ENCODE measurements at regions not wholly inside any gene's neighbourhood (a gene's known extent, or its start where the extent isn't known, plus 50 kb on each side); places are given as distances from the start of the nearest gene placed in this dataset.
A peak's percentile ranks its signal among the peaks of the same experiment; 100 is the strongest.
"Not testable (repeated sequence)": the region's sequence is repeated elsewhere in the genome, so short reads cannot be mapped to it uniquely, and the experiment has no call there.

DNA sequence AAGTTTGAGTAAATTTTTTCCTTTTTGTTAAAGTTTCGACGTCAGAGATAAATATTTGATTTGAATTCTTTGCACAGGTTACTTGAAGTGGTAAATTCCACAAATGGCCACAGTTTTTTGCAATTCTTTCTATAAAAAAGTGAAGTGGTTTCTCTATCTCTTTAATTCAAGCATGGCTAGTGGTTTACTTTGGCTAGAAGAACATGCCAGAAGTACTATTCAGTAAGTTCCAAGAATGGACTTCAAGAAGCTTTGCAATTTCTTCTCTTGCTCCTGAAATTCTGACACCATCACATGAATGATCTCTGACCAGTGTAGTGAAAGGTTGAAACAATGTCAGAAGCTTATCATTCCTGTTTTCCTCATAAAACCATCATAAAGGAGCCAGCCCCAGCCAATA, 55.7 kb upstream of the RNPC3 start:
- DNase-seq (ENCODE audit: low spot score) (no peak), ATAC-seq (no peak)
- intact Hi-C loops (cut with DNase I): no loop called here

DNA sequence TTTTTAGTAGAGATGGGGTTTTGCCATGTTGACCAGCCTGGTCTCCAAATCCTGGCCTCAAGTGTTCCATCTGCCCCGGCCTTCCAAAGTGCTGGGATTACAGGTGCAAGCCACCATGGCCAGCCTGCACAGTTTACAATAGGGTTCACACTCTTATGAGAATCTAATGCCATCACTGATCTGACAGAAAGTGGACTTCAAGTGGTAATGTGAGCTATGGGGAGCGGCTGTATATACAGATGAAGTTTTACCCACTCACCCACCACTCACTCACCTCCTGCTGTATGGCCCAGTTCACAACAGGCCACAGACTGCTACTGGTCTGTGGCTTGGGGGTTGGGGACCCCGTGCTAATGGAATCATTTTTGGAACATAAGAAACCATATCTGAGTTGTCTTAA, 58.4 kb upstream of the RNPC3 start:
- intact Hi-C loops (cut with DNase I): no loop called here
- DNase-seq (ENCODE audit: low spot score): no peak
- ATAC-seq: no peak

DNA sequence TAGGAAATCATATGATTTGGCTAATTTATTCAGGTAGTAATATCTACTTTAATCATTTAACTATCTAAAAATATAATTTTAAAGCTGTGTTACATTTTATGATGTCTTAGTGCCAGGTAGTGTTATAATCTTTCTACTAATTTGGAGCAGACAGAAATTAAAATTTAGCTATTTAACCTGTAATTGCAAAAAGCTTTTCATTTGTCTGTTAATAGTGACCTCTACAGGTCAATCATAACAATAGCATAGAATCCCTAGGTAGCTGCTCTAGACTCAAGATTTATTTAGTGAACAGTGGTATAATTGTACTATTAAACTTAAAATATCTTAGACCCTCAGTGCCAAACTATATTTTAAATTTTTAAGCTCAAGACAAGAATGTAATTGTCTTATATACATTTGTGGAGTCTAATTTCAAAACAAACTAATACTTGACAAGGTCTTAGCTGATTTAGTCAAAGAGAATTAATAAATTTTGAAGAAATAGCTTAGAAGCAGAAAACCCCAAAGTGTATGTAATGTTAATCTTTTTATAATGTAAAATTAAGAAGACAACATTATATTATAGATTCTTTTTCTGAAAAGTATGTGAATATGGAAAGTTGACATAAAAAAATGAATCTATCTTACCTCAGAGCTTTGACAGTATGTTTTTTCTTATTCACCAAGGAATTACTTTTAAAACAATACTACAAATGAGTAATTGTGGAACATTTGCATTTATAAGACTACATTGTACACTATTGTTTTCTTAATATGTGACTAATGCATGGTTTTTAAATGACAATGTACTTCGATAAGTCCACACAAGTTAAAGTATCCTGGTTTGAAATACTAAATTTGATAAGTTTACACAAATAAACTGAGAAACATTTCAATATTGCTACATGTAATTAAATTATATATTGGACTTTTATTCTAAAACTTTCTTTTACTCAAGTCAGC, 64.1 kb upstream of the RNPC3 start:
- ATAC-seq (no peak), DNase-seq (ENCODE audit: low spot score) (no peak)
- intact Hi-C loops (cut with DNase I): no loop called here

DNA sequence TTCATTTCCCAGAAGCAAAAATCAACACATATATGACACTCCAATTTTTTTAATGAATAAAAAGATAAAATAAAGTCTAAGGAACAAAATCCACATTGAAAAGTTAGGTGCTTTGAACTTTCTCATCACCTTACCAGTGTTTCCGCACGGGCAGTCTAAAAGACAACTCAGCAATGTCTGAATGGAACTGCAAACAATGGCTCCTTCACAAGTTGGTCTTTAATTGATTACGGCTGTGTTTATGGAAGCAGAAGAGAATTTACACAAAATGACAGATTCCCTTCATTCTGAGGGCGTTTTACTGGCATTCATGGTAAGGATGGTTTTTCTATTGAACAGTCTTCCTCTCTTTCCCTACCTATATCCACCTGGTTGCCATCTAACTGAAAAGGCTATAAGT, 65.0 kb upstream of the RNPC3 start:
- intact Hi-C loops (cut with DNase I): no loop called here
- no peak for DNase-seq (ENCODE audit: low spot score)
- ATAC-seq: peak; percentile 57

DNA sequence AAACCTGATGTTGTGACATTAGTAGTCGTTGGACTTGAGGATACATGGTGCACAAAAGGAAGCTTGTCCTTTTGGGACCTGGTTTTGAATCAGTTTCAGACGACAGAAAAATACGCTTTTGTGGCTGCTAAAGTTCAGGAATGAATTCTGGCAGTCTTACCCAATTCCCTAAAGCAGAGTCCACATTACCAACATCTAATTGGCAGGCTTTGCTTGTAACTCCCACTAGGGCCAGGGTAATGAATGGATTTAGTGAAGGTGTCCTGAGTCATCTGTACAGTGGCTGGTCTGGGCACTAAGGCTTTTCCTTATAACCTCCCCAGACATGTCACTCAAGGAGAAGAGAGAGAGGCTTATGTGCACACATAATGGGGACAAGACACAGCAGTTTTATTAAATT, 66.2 kb upstream of the RNPC3 start:
- intact Hi-C loops (cut with DNase I): no loop called here
- peak; percentile 91 for ATAC-seq
- DNase-seq (ENCODE audit: low spot score): no peak

DNA sequence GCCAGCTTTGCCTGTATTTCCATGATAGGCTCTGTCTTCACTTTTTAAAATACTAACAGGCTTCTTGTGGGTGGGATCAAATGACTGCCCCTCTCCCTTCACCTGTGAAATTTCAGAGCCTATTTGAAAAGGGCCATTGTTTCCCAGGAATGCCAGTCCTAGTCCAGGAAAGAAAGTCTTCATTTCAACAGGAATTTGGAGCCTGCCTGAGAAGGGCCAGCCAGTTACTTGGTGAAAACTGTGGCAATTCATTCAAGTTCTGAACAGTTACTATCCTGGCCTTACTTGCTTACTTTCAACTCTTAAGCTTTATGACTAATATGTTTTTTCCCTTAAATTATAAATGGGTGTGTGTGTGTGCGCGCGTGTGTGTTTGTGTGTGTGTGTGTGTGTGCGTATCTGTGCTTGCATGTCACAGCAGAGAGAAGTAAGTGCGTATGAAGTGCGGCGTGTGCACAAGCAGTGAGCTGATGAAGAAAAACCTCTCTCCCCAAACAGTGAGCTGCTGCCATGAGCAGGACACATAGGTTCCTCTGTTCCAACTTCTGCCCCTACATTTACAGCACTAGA, 67.5 kb upstream of the RNPC3 start:
- ATAC-seq (no peak), DNase-seq (ENCODE audit: low spot score) (no peak)
- intact Hi-C loops (cut with DNase I): no loop called here

DNA sequence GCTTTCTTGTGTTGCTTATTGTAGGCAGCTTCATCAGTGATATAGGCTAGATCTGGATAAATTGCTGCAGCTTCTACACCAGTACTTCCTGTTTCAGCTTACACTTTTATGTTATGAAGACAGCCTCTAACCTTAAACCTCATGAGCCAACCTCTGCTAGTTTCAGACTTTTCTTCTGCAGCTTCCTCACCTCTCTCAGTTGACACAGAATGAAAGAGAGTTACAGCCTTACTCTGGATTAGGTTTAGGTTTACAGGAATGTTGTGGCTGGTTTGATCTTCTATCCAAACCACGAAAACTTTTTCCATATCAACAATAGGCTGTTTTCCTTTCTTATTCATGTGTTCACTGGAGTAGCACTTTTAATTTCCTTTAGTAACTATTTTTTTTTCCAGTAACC, 76.9 kb upstream of the RNPC3 start:
- DNase-seq (ENCODE audit: low spot score) (no peak), ATAC-seq (no peak)

DNA sequence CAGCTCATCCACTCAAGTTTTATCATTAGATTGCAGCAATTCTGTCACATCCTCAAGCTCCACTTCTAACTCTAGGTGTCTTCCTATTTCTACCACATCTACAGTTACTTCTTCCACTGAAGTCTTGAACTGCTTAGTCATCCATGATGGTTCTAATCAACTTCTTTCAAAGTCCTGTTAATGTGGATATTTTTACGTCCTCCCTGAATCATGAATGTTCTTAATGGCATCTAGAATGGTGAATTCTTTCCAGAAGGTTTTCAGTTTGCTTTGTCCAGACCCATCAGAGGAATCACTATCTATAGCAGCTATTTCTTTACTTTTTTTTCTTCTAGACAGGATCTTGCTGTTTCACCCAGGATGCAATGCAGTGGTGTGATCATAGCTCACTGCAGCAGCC, 78.0 kb upstream of the RNPC3 start:
- no peak for DNase-seq (ENCODE audit: low spot score)
- intact Hi-C loops (cut with DNase I): no loop called here
- no peak for ATAC-seq

More for the DNA sequence above, 76.9 kb upstream of the RNPC3 start:
- intact Hi-C loops (cut with DNase I): no loop called here

DNA sequence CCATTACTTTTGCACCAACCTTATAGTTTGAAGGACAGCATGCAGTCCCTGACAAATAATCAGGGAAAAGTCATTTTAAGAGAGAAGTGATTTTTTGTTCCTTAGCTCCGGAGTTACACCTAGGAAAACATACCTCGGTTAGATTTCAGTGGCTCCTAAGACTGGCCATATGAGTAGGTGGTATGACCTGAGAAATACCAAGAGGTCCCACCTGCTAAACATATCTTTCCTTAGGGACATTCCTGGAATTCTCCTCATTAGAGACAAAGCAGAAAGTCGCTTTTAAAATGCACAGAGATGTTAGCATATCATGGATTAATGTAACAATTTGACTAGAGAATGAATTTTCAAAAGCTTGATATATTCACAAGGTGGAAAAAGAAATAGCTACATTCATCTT, 84.2 kb upstream of the RNPC3 start:
- no peak for DNase-seq (ENCODE audit: low spot score)
- intact Hi-C loops (cut with DNase I): no loop called here
- ATAC-seq: no peak

DNA sequence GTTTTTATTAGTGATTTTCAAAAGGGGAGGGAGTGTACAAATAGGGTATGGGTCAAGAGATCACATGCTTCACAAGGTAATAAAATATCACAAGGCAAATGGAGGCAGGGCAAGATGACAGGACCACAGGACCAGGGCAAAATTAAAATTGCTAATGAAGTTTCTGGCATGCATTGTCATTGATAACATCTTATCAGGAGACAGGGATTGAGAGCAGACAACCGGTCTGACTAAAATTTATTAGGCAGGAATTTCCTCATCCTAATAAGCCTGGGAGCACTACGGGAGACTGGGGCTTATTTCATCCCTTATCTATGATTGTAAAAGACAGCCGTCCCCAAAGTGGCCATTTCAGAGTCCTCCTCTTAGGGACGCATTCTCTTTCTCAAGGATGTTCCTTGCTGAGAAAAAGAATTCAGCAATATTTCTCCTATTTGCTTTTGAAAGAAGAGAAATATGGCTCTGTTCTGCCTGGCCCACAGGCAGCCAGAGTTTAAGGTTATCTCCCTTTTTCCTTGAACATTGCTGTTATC, 88.9 kb upstream of the RNPC3 start:
- intact Hi-C loops (cut with DNase I); DNase-seq (ENCODE audit: low spot score); ATAC-seq: not testable (repeated sequence)

DNA sequence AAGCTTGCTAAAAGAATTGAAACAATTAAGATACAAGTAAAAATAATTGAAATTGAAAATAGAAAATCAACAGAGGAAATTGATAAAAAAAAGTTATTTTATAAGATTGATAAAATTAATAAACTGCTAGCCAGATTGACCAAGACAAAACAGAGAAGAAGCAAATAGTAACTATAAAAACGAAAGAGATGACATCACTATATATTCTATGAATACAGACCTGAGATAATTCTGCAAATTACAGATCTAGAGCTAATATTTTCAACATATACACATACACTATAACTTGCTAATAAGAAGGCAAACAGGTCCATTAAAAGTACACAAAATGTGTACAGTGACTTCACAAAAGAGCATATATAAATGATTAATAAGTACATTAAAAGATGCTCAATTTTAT, 90.1 kb upstream of the RNPC3 start:
- DNase-seq (ENCODE audit: low spot score) (no peak), ATAC-seq (no peak)
- intact Hi-C loops (cut with DNase I): no loop called here

DNA sequence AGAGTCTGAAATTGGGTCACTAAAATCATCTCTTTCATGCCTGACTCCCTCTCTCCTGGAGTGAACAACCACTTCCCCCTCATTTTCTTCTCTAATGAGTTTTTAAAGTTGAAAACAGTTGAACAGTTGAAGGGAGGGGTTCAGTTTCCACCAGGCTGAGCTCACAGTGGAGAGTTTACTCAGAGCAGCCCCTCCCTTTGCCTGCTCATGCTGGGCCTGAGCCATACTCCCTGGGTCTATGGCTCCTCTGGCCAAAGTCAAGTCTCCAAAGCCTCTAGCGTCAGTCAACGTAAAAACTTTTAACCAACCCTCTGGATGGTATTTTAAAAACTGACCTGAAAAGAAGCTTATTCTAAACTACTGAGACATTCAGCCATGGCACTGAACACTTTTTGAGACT, 100.8 kb upstream of the RNPC3 start:
- ATAC-seq (no peak), DNase-seq (ENCODE audit: low spot score) (no peak)
- intact Hi-C loops (cut with DNase I): no loop called here

DNA sequence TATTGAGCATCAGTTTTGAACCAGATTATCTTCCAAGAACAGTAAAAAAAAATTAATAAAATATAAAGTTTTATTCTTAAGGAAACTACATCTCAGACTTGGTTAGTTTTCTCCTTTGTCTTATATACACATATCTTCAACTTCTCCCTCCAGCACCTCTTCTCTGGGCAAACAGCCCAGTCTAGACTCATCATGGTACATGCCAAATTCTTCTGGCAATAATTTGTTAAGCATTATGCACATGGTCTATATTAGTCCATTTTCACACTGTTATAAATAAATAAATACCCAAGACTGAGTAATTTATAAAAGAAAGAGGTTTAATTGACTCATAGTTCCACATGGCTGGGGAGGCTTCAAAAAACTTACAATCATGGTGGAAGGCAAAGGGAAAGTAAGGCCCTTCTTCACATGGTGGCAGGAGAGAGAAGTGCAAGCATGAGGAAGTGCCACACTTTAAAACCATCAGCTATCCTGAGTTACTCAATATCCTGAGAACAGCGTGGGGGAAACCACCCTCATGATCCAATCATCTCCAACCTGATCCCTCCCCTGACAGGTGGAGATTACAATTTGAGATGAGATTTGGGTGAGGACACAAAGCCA, 108.7 kb upstream of the RNPC3 start:
- DNase-seq (ENCODE audit: low spot score): no peak
- ATAC-seq: no peak
- intact Hi-C loops (cut with DNase I): no loop called here

DNA sequence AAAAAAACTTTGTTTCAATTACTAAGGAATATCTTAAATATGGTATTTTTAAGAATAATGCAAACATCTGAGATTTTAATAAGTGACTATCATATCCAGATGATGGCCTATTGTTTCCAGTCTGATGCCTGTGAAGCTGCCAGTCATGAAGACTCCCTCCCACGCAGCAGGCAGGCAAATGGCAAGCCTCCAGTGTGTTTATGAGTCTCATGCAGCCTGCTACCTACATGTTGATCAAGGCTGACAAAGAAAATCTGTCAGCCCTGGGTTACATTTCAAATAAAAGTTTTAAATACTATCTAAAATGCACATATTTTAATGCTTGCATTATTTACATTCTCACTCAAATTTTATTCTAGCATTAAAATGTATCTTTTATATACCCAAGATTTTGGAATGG, 137.6 kb upstream of the RNPC3 start:
- intact Hi-C loops (cut with DNase I): no loop called here
- ATAC-seq (no peak), DNase-seq (ENCODE audit: low spot score) (no peak)

DNA sequence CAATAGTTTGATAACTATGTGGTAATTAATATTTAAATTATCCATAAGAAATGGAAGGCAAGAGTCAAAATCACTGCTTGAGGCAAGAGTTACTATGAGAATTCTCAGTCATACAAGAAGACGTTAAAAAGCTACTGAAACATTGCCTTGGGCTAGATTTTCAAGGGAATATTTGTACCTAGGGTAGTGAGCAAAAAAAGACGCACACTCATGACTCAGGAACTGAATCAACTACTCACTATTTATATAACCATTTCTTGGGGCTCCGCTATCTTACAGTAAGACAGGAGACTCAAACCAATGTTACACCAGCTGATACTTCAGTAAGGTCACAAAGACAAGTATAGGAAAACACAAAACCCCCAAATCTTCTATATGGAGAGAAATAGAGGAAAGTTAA, 151.5 kb upstream of the RNPC3 start:
- intact Hi-C loops (cut with DNase I): no loop called here
- no peak for DNase-seq (ENCODE audit: low spot score)
- ATAC-seq: no peak

DNA sequence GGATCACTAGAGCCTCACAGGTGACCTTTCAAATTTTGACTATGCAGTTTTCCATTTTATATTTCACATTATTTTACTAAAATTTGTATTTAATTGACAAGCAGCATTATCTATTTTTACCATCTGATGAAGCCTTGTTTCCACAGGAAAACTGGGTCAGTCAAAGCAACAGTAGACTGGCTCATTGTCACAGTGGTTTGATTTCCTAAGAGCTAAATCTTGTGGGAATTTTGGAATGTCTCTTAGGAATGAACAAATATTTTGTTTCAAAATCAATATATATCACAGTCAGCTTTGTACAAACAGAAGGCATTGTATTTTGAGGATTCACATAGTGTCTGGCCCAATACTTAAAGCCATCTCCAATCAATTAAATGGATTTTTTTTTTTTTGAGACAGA, 152.6 kb upstream of the RNPC3 start:
- intact Hi-C loops (cut with DNase I): no loop called here
- no peak for DNase-seq (ENCODE audit: low spot score)

DNA sequence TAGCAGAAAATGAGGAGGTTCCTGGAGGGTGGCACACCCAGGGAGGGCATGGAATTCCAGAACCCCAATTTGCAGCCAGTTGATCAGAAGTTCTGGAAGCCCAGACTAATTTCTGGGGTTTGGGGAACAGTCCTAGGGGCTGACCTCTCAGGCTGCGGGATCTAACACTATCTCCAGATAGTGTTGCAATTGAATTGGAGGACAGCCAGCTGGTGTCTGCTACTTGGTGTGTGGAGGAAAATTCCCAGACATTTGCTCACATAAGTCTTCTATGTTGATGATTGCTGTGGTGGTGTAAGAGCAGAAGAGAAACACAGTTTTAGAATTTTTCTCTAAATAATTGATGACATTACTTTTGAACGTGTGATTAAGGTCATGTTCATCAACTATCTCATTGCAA, 154.3 kb upstream of the RNPC3 start:
- ATAC-seq: peak; percentile 83
- peak; percentile 58 for DNase-seq (ENCODE audit: low spot score)

More for the DNA sequence above, 152.6 kb upstream of the RNPC3 start:
- no peak for ATAC-seq

DNA sequence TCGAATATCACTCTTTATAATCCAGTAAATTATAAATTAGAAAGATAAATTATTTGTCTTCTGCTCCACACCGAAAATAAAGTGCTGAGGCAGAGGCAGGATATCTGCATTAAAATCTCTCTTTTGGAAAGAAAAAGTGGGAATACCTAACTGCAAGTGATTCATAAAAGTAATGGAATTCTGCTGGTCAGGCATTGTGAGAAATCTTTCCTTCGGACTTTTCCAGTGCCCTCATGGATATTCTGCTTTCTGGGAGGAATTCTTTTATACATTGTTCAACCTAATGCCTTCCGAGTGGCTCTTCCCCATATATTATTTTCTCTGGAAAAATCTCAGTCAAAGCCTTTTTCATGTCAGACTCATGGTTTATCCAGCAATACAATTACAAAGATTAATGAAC, 158.3 kb upstream of the RNPC3 start:
- DNase-seq (ENCODE audit: low spot score) (no peak), ATAC-seq (no peak)
- intact Hi-C loops (cut with DNase I): no loop called here

More for the DNA sequence above, 154.3 kb upstream of the RNPC3 start:
- intact Hi-C loops (cut with DNase I): no loop called here

DNA sequence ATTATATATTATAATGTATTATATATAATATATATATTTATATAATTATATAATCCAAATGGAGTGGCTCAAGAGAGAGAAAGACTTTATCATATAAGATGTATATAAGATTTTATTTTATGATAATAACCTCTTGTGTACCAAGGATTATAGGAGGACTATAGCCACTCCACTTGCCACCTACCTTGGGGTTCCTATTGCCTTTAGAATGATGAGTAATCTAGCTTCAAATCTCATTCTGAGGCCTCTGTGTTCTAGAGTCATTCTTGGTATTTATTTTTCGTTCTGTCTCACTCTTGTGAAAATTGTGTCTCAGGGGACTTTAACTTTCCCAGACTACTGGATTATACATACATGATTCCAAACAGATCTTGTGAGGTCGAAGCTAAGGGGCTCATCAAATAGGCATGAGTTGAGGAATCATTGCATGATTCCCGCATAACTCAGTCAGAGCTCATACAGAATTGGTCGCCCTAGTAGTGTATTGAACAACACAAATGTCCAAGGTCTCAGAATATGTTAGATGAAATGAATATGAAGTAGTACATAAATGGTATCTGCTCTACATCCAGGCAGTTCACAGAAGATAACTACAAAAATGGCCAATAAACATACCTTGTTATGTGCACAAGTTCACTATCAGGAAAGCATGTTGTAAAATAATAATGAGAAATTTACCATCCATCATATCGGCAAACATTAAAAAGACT, 159.5 kb upstream of the RNPC3 start:
- DNase-seq (ENCODE audit: low spot score) (no peak), ATAC-seq (peak; percentile 41)
- intact Hi-C loops (cut with DNase I): no loop called here

DNA sequence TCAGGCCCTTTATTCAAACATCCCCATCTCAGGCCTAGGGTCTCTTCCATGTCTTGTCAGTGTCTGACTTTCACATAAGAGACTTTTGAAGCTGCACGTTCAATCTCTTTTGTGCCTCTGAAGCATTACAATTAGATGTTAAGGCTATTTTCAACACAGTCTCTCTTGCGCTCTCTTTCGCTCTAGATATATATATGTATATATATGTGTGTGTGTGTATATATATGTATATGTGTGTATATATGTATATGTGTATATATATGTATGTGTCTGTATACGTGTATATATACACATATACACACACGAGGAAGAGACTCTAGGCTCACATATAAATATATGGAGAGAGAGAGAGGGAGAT, 162.5 kb upstream of the RNPC3 start:
- no peak for DNase-seq (ENCODE audit: low spot score)
- intact Hi-C loops (cut with DNase I): no loop called here
- ATAC-seq: no peak
